Muscle of leg (tissue), 3 donors: ENCODE measurements at regions not wholly inside any gene's neighbourhood (a gene's known extent, or its start where the extent isn't known, plus 50 kb on each side); places are given as distances from the start of the nearest gene placed in this dataset.

Source experiments
- DNase-seq: peaks from one replicate; pipeline ENCODE4 v3.0.0; 2013
- H3K27ac ChIP-seq: one replicate; pipeline ENCODE4 v1.5.1; 2013; ENCODE audit warnings: mild to moderate bottlenecking, low read length, control low read depth
- H3K27me3 ChIP-seq: one replicate; pipeline ENCODE4 v1.6.1; 2013; ENCODE audit warnings: low read length; ENCODE audit not compliant: control insufficient read depth, insufficient read depth
- H3K36me3 ChIP-seq: one replicate; pipeline ENCODE4 v1.6.1; 2013; ENCODE audit warnings: low read length; ENCODE audit not compliant: control insufficient read depth, insufficient read depth
- H3K4me1 ChIP-seq: one replicate; pipeline ENCODE4 v1.6.1; 2013; ENCODE audit warnings: low read length; ENCODE audit not compliant: control insufficient read depth, insufficient read depth
- H3K4me3 ChIP-seq: one replicate; pipeline ENCODE4 v1.5.1; 2013; ENCODE audit warnings: low read length, control low read depth
- H3K9me3 ChIP-seq: replicated peaks from 2 replicates; pipeline ENCODE4 v1.6.1; 2013; ENCODE audit warnings: low read depth, low read length; ENCODE audit not compliant: control insufficient read depth
- WGBS: methylation state at CpG from one replicate; pipeline ENCODE4 v1.1.5; 2013; ENCODE audit warnings: missing lambda C conversion rate; ENCODE audit not compliant: insufficient coverage; 5-methylcytosine and 5-hydroxymethylcytosine counted together

GRCh38 chrX:103158317-103158621, 56.6 kb upstream of the BEX4 start:
- WGBS: no CpG with 5 or more reads among the region's 4 CpGs
- no peak for DNase-seq
- Histone ChIP-seq H3K36me3 (no peaks in the 10 kb centered on the region), H3K4me3 (no peak overlapping the region), H3K27me3 (peaks cover 4% of the 10 kb centered on the region), H3K9me3 (no peaks in the 10 kb centered on the region), H3K27ac (no peak overlapping the region), H3K4me1 (no peaks in the 10 kb centered on the region)

GRCh38 chrX:103157496-103158316, 57.2 kb upstream of the BEX4 start:
- H3K27me3 ChIP-seq: peaks cover 2% of the 10 kb centered on the region
- WGBS: 60% methylated on average over 1 of the region's 2 CpGs
- no peaks in the 10 kb centered on the region for H3K9me3 ChIP-seq
- peak; percentile 4 for DNase-seq
- H3K4me1 ChIP-seq: no peaks in the 10 kb centered on the region
- no peaks in the 10 kb centered on the region for H3K36me3 ChIP-seq
- no peak overlapping the region for H3K4me3 ChIP-seq
- no peak overlapping the region for H3K27ac ChIP-seq

GRCh38 chrX:103155201-103155600, 59.7 kb upstream of the BEX4 start:
- DNase-seq: no peak
- no CpG with 5 or more reads among the region's 1 CpG for WGBS
- Histone ChIP-seq H3K27me3 (peaks cover 2% of the 10 kb centered on the region), H3K36me3 (no peaks in the 10 kb centered on the region), H3K9me3 (no peaks in the 10 kb centered on the region), H3K4me3 (no peak overlapping the region), H3K27ac (no peak overlapping the region), H3K4me1 (no peaks in the 10 kb centered on the region)

- no peaks in the 10 kb centered on the region for H3K27me3 ChIP-seq
- DNase-seq: no peak
- H3K4me1 ChIP-seq: no peaks in the 10 kb centered on the region
- H3K4me3 ChIP-seq: no peak overlapping the region
- WGBS: no CpG with 5 or more reads among the region's 2 CpGs
- no peaks in the 10 kb centered on the region for H3K9me3 ChIP-seq
- H3K27ac ChIP-seq: no peak overlapping the region
- no peaks in the 10 kb centered on the region for H3K36me3 ChIP-seq
Observed at GRCh38 chrX:103153661-103154060, 60.7 kb upstream of the NXF3 start.

- Histone ChIP-seq H3K27ac (no peak overlapping the region), H3K36me3 (no peaks in the 10 kb centered on the region), H3K4me3 (no peak overlapping the region), H3K9me3 (no peaks in the 10 kb centered on the region), H3K27me3 (no peaks in the 10 kb centered on the region), H3K4me1 (no peaks in the 10 kb centered on the region)
- DNase-seq: no peak
- WGBS: 20% methylated on average over 1 of the region's 3 CpGs
Observed at GRCh38 chrX:103151799-103152198, 58.9 kb upstream of the NXF3 start.

GRCh38 chrX:103149652-103150051, 56.7 kb upstream of the NXF3 start:
- no peak overlapping the region for H3K27ac ChIP-seq
- H3K9me3 ChIP-seq: no peaks in the 10 kb centered on the region
- no peaks in the 10 kb centered on the region for H3K36me3 ChIP-seq
- no peak for DNase-seq
- H3K4me3 ChIP-seq: no peak overlapping the region
- no peaks in the 10 kb centered on the region for H3K27me3 ChIP-seq
- H3K4me1 ChIP-seq: no peaks in the 10 kb centered on the region

- no peaks in the 10 kb centered on the region for H3K27me3 ChIP-seq
- WGBS: no CpG with 5 or more reads among the region's 1 CpG
Observed at GRCh38 chrX:103148075-103148474, 55.1 kb upstream of the NXF3 start.

More at GRCh38 chrX:103148075-103148474, 55.1 kb upstream of the NXF3 start:
- Histone ChIP-seq H3K36me3 (no peaks in the 10 kb centered on the region), H3K4me3 (no peak overlapping the region), H3K27ac (no peak overlapping the region), H3K9me3 (no peaks in the 10 kb centered on the region), H3K4me1 (no peaks in the 10 kb centered on the region)
- DNase-seq: no peak
